ENCODE measurements at regions not wholly inside any gene's neighbourhood (a gene's known extent, or its start where the extent isn't known, plus 50 kb on each side); places are given as distances from the start of the nearest gene placed in this dataset.

GRCh38 chr4:181592221-181592745, 650.9 kb upstream of the TENM3 start:
- DNase-seq: no peak

DNA sequence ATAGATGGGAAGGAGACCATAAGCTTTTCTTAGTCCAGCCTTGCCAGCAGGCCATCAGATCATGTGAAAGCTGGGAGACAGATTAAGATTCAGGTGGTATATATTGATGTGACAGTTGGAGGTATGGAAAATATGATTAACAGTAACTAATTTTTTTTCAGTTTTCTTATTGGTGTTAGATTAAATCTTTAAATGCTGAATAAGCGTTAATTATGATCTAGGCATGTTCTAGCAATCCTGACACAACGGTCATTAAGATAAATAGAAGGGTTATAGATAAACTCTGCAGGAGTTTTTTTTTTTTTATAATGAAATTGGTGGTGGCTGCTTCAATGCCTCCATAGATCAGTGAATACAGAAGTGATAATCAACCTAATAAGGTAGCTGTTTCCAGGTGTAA, 649.5 kb upstream of the TENM3 start:
- no peak for DNase-seq

DNA sequence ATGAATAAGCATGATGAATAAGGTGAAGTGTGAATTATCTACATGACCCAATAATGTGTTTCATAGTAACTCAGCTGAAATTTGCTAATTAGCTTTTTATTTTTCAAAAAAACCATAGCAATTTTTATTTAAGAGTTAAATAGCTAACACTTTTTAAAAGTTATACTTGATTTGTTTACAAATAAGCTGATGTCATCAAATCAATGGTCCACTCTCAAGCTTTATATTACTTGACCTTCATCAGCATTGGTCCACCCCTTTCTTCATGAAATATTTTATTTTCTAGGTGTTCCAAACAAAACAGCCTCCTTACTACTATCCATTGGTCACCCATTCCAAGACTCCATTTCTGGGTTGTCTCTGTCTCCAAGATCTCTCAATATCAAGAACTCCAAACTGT, 649.0 kb upstream of the TENM3 start:
- DNase-seq: no peak

- no peak for DNase-seq
These were observed 647.5 kb upstream of the TENM3 start for GRCh38 chr4:181595716-181596115.

DNA sequence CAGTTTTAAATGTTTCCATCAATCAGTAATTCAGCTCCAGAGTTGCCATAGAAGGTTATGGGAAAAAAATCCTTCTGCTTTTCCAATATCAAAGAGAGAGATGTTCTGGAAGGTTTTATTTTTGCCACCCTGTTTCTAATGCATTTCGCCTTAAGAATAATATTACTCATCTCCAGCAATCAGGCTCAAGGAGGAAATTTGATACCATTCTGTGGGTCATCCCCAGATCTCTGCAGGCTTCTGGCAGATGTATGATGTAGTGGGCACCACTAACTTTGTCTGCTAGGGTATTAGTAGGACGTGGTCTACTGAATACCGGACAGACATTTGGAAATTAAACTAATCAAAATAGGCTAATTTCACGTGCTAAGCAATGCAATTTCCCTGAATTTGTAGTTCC, 645.4 kb upstream of the TENM3 start:
- no peak for DNase-seq

GRCh38 chr4:181599134-181599533, 644.1 kb upstream of the TENM3 start:
- DNase-seq: no peak

DNA sequence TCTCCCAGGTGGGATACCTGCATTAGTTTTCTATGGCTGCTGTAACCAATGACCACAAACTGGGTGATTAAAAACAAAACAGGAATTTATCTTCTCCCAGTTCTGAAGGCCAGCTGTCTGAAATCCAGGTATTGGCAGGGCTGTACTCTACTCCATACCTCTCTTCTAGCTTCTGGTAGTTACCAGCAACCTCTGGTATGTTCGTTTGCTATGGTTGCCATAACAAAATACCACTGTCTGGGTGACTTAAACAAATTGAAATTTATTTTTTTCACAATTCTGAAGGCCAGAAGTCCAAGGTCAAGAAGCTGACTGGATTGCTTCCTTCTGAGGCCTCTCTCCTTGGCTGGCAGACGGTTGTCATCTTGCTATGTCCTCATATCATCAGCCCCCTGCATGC, 642.1 kb upstream of the TENM3 start:
- DNase-seq: no peak

DNA sequence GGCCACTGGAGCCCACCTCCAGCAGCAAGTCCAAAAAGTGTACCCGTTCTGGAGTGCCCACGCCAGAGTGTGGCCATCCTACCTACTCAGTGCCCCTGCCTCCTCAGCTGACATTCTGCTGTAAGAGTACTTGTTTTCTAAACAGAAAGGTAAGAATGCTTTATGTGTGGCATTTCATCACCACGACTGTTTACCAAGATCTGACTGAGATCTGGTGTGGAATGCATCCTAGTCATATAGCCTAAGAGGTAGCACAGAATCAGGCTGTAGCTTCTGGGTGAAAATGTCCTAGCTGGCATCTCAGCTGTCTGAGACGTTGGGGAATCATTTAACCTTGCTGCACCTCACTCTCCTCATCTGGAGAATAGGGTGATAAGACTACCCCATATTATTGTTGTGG, 638.7 kb upstream of the TENM3 start:
- DNase-seq: no peak

DNA sequence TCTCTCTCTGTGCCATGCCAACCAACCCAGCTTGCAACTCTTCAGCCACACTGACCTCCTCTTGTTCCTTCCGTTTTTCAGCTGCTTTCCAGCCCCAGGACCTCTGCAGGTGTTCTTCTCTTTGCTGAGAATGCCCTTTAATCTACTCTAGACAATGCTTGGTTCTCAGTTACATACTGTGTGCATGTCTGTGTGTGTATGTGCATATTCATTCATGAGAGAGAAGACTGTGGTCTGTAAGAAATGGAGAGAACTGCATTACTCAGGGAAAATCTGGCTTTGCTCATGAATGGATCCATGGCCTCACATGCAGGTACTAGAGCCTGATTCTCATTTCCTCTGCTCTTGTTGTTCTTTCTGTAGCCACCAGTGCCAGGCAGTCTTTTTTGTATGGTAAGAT, 636.9 kb upstream of the TENM3 start:
- no peak for DNase-seq

GRCh38 chr4:181608181-181608580, 635.0 kb upstream of the TENM3 start:
- no peak for DNase-seq

GRCh38 chr4:181611033-181611711, 632.0 kb upstream of the TENM3 start:
- no peak for DNase-seq

- DNase-seq: no peak
These were observed 631.1 kb upstream of the TENM3 start for GRCh38 chr4:181611946-181612600.

- no peak for DNase-seq
These were observed 630.0 kb upstream of the TENM3 start for GRCh38 chr4:181613200-181613599.

DNA sequence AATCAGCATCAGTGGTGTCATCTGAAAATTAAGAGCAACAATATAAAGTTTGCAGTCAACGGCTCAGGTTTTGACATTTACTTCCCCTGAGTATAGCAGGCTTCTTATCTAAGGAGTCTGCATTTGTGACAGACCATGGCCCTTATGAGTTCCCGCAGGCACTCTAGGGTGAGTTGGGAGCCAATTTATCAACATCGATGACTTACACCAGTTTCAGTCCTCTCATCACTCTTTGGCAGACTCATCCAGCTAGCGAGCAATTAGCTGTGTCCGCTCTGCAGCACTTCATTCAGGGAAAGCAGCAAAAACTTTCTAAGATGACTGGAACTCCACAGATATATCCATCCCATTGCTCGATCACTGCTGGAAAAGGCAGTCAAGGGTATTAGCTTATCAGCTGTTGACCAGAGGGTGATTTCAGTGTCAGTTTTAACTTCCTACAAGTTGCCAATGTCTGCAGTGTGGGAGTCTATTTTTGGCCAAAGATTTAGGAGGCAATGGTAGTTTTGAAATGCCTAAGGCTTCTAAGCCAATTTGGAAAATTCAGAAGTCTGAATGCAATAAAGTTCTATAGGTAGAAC, 625.1 kb upstream of the TENM3 start:
- DNase-seq: no peak

DNA sequence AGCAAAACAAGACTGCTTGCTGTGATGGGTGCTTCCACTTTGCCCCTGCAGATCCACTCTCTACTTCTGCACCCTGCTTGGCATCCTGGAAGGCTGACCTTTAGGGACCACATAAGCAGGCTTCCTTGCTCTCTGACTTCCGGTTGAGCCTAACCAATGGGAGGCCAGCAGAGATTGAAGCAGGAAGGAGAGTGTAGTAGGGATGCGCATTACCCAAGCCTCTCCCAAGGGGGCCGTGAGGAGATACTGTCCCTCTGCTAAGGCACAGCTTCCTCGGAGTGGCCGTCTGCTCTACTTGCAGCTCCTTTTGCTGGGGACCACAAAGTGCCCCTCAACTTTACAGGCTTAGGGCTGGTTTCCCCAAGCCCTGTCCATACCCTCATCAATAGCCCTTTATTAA, 624.3 kb upstream of the TENM3 start:
- no peak for DNase-seq

DNA sequence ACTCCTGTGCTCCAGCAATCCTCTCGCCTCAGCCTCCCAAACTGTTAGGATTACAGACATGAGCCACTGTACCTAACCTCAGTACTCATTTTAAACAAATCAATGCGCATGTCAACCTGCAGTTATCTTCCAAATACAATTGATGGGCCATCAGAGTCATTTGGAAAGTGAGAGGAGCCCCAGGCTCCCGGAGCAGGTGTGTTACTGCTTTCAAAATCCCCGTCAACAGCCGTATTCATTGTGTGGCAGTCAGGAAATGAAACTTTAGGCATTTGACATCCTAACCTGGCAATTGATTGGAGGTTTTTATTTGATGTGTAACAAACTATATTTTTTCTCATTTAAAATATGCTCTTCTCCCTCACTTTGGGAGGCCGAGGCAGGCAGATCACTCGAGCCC, 623.6 kb upstream of the TENM3 start:
- no peak for DNase-seq

- DNase-seq: no peak
These were observed 605.8 kb upstream of the TENM3 start for GRCh38 chr4:181637186-181638105.

GRCh38 chr4:181643466-181643865, 599.7 kb upstream of the TENM3 start:
- DNase-seq: no peak

DNA sequence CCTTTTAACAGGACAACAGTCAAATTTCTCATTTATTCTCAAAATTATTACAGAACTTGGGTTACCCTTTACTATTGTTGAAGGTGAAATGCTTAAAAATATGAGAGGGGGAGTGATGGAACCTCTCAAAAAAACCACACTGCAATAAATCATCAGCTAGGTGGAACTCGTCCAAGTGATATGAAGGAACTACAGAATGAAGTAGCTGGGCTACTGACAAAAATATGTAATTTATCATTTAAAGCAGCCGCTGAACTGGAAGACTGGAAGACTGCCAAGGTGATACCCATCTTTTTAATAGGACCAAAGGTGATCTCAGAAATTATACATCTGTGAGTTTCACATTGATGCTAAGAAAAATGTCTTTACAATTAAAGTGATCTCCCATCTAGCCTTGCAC, 597.7 kb upstream of the TENM3 start:
- DNase-seq: no peak

DNA sequence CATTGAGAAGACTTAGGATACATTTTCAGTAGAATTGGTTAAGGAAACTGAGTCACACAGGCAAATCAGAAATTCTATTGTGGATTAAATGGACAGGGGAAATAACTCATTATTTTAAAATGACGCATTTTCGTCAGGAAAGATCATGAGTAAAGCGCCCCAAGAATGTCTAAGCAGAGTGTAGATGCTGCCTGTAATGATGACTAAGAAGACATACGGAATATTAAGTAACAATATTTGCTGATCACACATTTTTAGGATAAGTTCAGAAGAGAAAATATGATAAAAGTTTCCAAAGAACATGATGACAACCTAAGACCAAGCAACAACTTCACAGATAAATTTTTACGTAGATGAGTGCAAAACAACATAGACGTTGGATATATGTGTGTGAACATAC, 596.3 kb upstream of the TENM3 start:
- DNase-seq: no peak

GRCh38 chr4:181647396-181648147, 595.6 kb upstream of the TENM3 start:
- no peak for DNase-seq

DNA sequence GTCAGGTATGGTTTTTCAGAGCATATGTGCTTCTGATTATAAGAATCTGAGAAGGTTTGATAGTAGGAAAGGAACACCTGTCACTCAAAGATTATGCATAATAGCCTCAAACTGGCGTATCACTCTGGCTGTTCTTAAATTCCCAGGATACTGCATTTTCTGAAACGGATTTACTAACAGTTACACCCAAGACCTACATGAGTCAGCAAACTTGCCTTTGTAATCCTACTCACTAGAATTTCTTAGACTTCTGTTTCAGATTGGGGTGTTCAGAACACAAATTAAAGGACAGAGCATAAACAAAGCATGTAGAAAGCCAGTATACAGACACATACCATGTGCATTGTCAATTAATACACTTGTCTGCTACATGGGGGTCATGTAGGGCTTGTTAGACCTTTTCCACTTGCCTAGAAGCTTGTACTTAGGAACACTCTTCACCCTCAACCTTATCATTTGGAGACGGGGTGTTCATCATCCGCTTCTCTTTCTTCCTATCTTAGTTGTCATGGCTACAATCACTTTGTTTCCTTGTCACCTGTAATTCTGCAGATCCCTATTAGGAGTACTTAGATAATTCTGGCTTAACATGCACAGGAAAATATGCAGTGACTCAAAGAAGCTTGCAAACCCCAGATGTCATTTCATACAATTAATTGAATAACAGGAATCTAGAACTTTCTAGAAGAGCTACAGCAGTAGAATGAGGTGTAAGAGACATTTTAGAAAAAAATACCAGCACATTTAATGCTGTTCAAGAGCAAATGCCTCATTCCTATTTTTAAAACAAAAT, 593.0 kb upstream of the TENM3 start:
- no peak for DNase-seq

Measured in DMS 273 treated with DMSO at 0.1 percent for 48 hours (cell line).